Neural progenitor cell (in vitro differentiated cells): ENCODE measurements at regions not wholly inside any gene's neighbourhood (a gene's known extent, or its start where the extent isn't known, plus 50 kb on each side); places are given as distances from the start of the nearest gene placed in this dataset.

ENCODE experiments used
- CTCF ChIP-seq: fragments of 200-600 bp; sonication (generic); IDR thresholded peaks from 2 replicates; pipeline ENCODE4 v1.5.1; 2017; ENCODE audit warnings: antibody characterized with exemption, mild to moderate bottlenecking
- EZH2 ChIP-seq: fragments of 200-600 bp; sonication (generic); IDR thresholded peaks from 2 replicates; pipeline ENCODE4 v1.6.1; 2017; ENCODE audit warnings: antibody characterized with exemption, mild to moderate bottlenecking, moderate library complexity
- EZH2phosphoT487 ChIP-seq: fragments of 200-600 bp; sonication (generic); IDR thresholded peaks from 2 replicates; pipeline ENCODE4 v1.6.1; 2017; ENCODE audit warnings: antibody characterized with exemption

- TF ChIP-seq CTCF (no peak), EZH2phosphoT487 (no peak), EZH2 (no peak)
These were observed 569.2 kb upstream of the RGMA start for GRCh38 chr15:93658026-93658816.
